ENCODE measurements at regions not wholly inside any gene's neighbourhood (a gene's known extent, or its start where the extent isn't known, plus 50 kb on each side); places are given as distances from the start of the nearest gene placed in this dataset.

GRCh38 chr5:51748647-51749046 lies 365.4 kb downstream of the ISL1 start:
- Histone ChIP-seq H3K4me1 (no peaks in the 10 kb centered on the region), H3K27ac (no peak overlapping the region), H3K27me3 (no peaks in the 10 kb centered on the region), H3K9me3 (peaks cover 0 to 2% (median 0%) of the 10 kb centered on the region in 11 donors), H3K36me3 (no peaks in the 10 kb centered on the region), H3K4me3 (no peak overlapping the region)
- TF ChIP-seq, protein P1, sequence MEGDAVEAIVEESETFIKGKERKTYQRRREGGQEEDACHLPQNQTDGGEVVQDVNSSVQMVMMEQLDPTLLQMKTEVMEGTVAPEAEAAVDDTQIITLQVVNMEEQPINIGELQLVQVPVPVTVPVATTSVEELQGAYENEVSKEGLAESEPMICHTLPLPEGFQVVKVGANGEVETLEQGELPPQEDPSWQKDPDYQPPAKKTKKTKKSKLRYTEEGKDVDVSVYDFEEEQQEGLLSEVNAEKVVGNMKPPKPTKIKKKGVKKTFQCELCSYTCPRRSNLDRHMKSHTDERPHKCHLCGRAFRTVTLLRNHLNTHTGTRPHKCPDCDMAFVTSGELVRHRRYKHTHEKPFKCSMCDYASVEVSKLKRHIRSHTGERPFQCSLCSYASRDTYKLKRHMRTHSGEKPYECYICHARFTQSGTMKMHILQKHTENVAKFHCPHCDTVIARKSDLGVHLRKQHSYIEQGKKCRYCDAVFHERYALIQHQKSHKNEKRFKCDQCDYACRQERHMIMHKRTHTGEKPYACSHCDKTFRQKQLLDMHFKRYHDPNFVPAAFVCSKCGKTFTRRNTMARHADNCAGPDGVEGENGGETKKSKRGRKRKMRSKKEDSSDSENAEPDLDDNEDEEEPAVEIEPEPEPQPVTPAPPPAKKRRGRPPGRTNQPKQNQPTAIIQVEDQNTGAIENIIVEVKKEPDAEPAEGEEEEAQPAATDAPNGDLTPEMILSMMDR (IDR thresholded peaks at IDR 0.05), result no peak
- ATAC-seq, result no peak
- intact Hi-C loops (cut with DNase I), result no loop called here
- WGBS, 2 donors, result 80 to 92% methylated on average over 2 of the region's 2 CpGs
- DNase-seq, result no peak

Measured in heart right ventricle (tissue), 16 donors.